Keratinocyte (primary cell): ENCODE measurements at regions not wholly inside any gene's neighbourhood (a gene's known extent, or its start where the extent isn't known, plus 50 kb on each side); places are given as distances from the start of the nearest gene placed in this dataset.

Source experiments
- CTCF ChIP-seq, 3 experiments: IDR thresholded peaks in 1 of 3; conservative IDR thresholded peaks in 1 of 3; optimal IDR thresholded peaks in 1 of 3; 2 replicates in 2 of 3; 3 replicates in 1 of 3; pipeline versions ENCODE3 to v1.5.1; 2011; ENCODE audit warnings: low read length in 3 of 3, mild to moderate bottlenecking in 3 of 3, moderate library complexity in 2 of 3, control low read depth in 1 of 3, inconsistent platforms in 1 of 3; ENCODE audit not compliant: insufficient read depth in 2 of 3; ENCODE audit errors: extremely low read depth in 1 of 3
- EZH2 ChIP-seq: IDR thresholded peaks from one replicate; pipeline ENCODE4 v1.6.1; 2012; ENCODE audit warnings: inconsistent platforms, mild to moderate bottlenecking, low read length, moderate library complexity

- no peak for TF ChIP-seq CTCF (optimal IDR thresholded peaks at IDR 0.05 in 1 of 3, IDR thresholded peaks at IDR 0.05 in 1 of 3, conservative IDR thresholded peaks at IDR 0.05 in 1 of 3; ENCODE audit: extremely low read depth in 1 of 3, insufficient read depth in 2 of 3, low read length in 3 of 3)
- no peak for TF ChIP-seq EZH2
Measured at GRCh38 chr14:29240066-29240465, 473.5 kb downstream of the FOXG1 start.
